NCI-H526 (cell line): ENCODE measurements at regions not wholly inside any gene's neighbourhood (a gene's known extent, or its start where the extent isn't known, plus 50 kb on each side); places are given as distances from the start of the nearest gene placed in this dataset.
A peak's percentile ranks its signal among the peaks of the same experiment; 100 is the strongest.

Experiments
- DNase-seq, 2 experiments: peaks; one replicate each; lab custom pipeline; 2025; lab: John Stamatoyannopoulos, UW

GRCh38 chr2:18787726-18788125 lies 198.4 kb upstream of the NT5C1B start:
- DNase-seq, result no peak

DNA sequence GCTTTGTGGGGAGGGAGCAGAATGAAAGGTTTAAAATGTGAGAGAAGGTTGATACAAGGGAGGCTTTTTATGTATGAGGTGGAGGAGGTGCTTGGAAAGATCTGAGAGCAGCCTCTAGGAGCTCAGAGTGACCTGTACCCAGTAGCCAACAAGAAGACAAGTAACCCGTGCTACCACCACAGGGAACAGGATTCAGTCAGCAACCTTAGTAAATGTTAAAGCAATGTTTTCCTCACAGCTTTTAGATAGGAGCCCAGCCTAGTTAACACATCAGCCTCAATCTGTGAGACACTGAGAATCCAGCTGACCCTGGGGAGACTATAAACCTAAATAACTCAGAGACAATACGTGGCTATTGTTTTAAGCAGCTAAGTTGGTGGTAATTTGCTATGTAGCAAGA lies 194.9 kb upstream of the NT5C1B start:
- no peak for DNase-seq

- DNase-seq, result no peak
Measured at GRCh38 chr2:18781541-18782280, 192.3 kb upstream of the NT5C1B start.

GRCh38 chr2:18777250-18777812 lies 188.0 kb upstream of the NT5C1B start:
- DNase-seq, result no peak

DNA sequence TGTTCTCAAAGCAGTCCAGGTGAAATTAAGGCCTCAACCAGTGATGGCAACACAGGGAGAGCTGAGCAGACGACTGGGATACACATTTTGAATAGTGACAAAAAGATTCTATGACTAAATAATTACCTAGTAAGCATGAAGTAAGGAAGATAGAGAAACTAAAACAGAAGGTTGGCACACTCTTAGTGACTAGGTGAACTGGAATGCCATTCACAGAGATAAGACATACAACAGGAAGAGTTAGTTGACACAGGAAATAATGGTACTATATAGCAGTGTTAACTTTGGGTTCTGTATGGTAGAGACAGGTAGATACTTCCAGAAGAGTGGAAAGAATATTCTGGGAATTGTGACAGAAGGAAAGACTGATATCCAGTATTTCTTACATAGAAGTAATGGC lies 181.8 kb upstream of the NT5C1B start:
- no peak for DNase-seq

DNA sequence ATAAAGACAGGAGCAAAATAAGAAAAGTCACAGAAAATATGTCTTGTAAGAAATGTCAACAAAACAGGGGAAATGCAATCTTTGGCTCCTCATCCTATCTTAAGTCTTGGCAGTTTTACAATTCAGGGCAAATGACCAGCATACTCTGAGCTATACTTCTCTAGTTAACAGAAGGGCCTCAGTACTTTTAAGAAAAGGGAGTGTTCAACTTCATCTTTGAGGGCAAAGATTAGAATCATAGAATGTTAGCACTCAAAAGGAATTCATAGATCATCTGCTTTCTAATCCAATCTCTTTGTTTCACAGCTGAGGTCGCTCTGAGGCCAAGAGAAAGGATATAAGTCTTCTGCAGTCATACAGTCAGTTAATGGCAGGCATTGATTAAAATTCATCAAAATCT lies 174.0 kb upstream of the NT5C1B start:
- DNase-seq, result no peak

- DNase-seq, result no peak
Measured at GRCh38 chr2:18762667-18763066, 173.3 kb upstream of the NT5C1B start.

DNA sequence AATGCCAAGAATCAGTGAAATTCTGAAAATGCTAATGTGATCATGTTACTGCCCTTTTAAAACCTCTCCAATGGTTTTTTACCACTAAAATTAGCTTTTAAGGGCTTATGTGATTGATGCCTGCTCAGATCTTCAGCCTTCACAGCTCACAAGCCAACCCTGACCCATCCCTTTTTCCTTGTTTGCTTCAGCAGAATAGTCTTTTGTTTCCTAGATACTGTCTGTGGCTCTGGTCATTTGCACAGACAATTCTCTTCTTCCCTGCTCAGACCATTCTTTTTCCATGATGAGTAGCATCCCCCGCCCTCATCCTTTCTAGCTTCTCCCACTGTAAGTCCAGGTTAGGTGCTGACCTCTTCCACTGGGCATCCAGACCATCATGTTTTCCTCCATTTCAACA lies 164.9 kb upstream of the NT5C1B start:
- no peak for DNase-seq

DNA sequence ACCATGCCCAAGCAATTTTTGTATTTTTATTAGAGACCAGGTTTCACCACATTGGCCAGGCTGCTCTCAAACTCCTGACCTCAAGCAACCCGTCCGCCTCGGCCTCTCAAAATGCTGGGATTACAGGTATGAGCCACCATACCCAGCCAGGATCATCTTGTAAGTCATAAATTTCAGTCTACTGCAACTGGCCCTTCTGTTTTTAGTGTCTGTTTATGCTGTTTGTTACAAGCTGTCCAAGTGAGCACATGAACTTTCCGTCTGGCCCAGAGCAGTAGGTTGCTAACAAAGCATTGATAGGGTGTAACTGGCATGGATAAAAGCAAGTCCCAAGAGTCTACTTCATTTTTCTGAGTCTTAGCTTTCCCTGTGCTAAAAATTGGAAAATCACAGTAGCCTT lies 164.4 kb upstream of the NT5C1B start:
- DNase-seq, result no peak

GRCh38 chr2:18752667-18753422 lies 163.5 kb upstream of the NT5C1B start:
- no peak for DNase-seq

DNA sequence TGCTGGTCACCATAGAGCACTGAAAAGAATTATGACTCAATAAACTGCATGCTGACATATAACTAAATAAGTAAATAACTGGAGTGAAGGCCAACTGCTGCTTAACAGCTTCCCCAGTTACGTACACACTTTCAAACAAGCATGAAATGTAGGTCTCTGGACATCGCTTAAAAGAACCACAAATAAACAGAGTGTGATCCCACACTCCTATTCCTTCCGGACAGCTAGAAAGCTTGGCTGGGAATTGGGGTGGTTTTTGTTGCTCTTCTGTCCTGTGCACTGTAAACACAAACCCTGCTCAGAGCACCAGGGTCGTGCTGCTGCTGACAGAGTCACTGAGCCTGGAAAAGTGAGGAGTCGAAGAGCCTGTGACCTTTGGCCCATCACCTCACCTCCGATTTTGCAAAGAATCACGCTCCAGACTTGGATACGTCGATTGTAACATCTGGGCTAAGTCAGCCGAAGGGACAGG lies 162.7 kb upstream of the NT5C1B start:
- DNase-seq, result no peak

DNA sequence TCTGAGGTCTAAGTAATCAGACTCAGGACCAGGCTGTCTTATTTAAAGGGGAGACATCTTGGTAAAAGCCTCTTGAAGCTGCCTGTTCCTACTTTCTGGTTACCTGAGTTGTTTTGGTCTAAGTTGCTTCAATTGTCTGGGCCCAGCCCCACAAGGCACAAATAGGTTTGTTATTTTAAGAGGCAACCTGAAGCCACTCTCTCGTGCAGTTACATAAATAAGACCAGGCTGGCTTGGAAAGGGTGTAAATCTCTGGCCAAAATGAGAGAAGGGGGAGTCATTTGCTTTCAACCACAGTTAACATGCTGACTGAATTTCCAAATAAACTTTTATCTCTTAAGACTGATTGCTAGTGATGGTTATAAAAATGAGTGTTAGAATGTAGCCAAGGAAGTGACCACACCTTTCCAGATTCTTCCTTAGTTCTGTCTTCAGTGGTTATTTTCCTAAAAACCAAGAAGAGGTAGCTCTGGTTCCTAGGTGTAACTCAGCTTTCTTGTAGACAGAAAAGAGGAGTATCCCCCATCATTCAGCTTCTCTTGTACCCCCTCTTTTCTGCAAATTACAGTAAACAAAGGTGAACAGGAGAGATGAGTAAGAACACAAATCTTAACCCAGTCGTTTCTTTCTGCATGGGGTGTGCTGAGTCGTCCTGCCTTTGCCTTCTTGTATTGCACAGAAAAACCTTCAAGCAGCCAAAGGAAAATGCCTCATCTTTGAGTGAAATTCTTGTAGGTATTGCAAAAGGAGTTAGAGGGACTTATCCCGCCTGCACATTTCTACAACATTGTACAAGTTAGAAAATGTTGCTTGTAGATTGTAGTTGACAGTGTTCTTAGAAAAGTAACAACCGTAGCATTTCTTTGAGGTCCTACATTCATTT lies 161.5 kb upstream of the NT5C1B start:
- no peak for DNase-seq

DNA sequence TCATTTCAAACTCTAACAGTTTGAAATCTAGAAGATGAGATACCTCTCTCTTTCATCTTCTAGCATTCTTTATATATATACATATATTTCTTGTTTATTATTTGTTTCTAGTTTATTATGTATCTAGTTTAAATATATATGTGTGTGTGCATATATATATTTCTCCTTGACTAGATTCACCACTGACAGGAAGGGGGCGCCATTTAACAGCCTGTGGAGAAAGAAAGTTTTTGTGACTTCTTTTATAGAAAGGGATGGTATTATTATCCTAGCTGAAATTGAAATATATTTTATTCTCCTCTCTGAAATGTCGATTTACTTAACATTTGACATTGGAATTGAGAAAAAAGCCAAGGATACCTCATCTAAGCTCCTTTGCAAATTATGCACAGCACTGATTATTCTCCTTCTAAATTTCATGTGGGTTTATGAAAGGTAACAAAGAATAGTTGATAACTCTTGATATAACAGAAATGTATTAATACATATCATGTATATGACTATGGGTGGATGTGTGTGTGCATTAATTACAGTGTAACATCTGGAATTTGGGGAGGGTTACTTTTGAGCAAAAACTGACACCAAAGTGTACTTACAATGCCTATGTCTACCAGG lies 160.7 kb upstream of the NT5C1B start:
- DNase-seq, result peak; percentile 6 to 59

DNA sequence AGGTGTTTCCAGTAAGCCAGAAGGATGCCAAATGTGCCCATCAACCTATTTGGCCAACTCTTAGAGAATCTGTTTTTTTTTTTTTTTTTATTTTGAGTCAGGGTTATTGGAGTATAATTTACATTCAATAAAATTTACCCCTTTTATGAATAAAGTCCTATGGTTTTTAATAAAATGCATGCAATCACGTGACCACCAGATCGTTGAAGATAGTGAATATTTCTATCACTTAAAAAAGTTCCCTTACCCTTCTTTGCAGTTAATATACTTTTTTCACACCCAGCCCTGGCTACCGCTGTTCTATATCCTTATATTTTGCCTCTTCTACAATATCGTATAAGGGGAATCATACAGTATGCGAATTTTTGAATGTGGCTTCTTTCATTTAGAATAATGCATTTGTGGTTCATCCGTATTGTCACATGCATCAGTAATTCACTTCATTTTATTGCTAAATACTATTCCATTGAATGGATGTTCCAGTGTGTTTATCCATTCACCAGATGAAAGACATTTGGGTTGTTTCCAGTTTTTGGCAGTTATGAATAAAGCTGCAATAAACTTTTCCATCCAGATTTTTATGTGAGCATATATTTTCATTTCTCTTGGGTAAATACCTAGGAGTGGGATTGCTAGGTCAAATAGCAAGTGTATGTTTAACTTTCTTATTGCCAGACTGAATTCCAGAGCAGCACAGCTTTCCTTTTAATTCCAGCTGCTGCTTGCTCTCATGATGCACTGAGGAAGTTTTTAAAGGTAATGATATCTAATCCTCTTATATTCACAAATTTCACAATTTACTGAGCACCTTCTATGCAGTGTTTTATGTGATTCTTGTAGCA lies 156.3 kb upstream of the NT5C1B start:
- DNase-seq, result no peak

- DNase-seq, result no peak
Measured at GRCh38 chr2:18741895-18742732, 152.7 kb upstream of the NT5C1B start.

- no peak for DNase-seq
Measured at GRCh38 chr2:18741191-18741590, 151.8 kb upstream of the NT5C1B start.

DNA sequence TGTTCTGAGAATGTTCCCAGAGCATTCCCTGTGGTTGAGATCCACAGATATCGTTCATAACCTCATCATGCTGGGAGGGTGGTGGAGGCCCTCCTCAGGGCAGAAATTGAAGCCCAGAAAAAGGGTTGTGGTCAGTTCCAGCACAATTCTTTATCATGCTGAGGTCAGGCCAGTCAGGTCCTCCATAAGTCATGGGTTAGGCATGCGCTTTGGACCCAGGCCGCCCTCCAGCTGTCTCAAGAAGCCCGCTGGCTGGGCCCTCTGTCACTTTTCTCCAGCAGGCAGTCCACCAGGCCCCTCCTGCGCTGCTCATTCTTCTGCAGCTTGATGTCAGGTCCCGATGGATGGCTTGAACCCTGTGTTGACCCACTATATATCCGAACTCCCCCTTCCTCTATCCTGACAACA lies 151.1 kb upstream of the NT5C1B start:
- DNase-seq, result no peak

- DNase-seq, result no peak
Measured at GRCh38 chr2:18731666-18732065, 142.3 kb upstream of the NT5C1B start.

DNA sequence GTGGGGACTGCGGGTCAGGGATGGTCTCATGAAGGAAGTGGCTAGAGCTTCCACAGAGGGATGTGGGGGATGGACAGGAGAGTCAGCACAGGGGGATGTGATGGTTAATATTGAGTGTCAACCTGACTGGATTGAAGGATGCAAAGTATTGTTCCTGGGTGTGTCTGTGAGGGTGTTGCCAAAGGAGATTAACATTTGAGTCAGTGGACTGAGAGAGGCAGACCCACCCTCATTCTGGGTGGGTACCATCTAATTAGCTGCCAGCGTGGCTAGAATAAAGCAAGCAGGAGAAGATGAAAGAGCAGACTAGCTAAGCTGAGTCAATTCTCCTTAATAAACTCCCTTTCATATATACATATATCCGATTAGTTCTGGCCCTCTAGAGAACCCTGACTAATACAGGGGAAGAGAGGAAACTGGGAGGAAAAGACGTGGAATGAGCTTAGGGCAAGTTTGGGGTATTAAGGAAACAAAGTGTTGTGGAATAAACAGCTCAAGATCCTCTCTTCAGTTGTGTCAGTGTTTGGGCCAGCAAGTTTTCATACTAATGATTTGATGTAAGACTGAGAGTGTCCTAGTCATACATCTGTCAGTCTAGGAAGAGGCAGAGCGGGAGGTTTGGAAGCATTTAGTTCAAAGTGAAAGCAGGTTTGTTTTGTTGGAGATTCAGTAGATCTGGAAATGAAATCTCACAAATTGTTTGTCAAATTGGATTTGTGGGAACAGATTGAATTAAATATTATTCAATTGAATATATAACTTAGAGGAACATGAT lies 135.2 kb upstream of the NT5C1B start:
- DNase-seq, result no peak
